OCI-LY3 (cell line): ENCODE measurements at regions not wholly inside any gene's neighbourhood (a gene's known extent, or its start where the extent isn't known, plus 50 kb on each side); places are given as distances from the start of the nearest gene placed in this dataset.

Experiments used
- CTCF ChIP-seq: fragments of 200-600, 300-600 bp; sonication (generic); IDR thresholded peaks from 2 replicates; pipeline ENCODE4 v1.5.1; 2014; ENCODE audit warnings: antibody characterized with exemption, low read length, low read depth
- EZH2phosphoT487 ChIP-seq: fragments of 200-600 bp; shearing (Covaris generic); IDR thresholded peaks from 2 replicates; pipeline ENCODE4 v1.6.1; 2018; ENCODE audit warnings: antibody characterized with exemption, mixed run types, low read depth

GRCh38 chr9:1300941-1301340, 250.8 kb downstream of the DMRT2 start:
- TF ChIP-seq CTCF (no peak), EZH2phosphoT487 (no peak)
